ENCODE measurements at regions not wholly inside any gene's neighbourhood (a gene's known extent, or its start where the extent isn't known, plus 50 kb on each side); places are given as distances from the start of the nearest gene placed in this dataset.

DNA sequence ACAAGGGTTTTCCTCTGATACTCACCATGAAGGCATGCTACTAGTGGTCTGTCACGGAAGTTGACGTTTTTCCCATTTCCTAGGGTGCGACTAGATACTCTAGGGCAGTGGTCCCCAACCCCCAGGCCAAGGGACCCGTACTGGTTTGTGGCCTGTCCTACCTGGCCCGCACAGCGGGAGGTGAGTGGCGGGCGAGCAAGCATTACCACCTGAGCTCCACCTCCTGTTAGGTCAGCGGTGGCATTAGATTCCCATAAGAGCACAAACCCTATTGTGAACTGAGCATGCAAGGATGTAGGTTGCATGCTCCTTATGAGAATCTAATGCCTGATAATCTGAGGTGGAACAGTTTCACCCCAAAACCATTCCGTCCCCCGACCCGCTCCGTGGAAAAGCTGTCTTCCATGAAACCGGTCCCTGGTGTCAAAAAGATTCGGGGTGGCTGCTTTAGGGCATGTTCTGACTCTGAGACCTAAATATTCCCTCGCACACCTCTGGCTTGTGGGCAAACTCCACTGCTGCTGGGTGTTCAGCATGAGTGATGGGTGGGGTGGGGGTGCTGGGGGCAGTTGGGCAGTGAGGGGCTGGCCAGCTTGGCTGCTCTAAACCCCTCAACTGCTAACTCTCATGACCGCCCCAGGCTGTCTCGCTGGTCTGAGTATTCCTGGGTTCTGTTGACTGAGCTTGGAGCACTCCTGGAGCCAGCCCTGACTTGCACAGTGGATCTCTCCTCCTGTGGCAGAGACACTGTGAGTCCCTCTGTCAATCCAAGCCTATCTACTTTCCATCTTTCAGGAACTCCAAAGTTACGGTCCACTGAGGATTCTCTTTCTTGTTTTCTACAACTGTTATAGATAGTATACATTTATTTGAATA, 78.3 kb upstream of the NEK6 start:
- no peak for DNase-seq

DNA sequence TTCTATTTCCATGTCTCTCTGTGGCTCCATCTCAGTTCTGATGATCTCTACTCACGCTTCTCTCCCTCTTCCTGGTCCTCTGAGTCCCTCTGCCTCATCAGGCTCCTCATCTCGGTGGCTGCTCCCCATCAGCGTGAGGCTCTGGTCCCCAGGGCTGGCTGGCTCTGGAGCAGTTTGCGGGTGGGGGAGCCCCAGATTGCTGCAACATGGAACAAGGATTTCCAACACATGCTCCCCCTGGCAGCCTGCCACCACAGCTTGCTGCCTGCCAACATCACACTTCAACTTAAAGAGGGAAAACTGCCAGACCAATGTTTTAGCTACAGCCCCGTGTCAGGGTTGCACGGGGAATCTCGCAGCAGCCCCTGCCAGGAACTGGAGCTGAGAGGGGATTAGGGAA, 77.2 kb upstream of the NEK6 start:
- DNase-seq = peak; percentile 54

DNA sequence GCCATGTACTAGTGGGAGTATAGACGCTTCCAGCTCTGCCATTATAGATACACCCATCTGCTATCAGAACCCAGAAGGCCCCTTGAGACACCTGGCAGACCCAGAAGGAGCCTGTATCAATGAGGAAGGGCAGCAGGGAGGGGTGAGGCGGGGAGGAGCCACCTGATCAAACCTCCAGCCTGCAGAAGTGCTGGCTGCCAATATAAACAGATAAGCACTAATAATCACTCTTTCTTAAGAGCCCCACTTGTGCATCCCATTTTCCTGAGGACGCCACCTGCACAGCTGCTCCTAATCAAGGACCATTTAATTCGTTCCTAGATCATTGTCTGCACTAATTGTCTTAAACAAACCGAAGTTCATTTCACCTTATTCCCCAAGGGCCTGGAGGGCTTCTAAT, 75.0 kb upstream of the NEK6 start:
- DNase-seq = peak; percentile 82

DNA sequence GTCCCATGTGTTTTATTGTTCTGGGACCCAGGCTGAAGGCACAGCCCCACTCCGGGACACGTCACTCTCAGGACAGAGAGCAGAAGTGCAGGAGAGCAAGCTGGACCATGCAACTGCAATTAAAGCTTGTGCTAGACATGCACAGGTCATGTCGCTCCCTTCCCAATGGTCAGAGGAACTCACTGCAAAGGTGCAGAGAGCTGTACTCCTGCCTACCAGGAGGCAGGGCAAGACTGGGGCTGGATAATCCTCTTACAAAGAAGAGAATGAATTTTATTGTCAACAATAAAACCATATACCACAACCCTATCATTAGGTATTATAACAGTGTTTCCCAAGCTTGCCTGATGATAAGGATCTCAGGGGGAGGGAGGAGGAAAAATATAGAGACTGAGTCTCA, 74.0 kb upstream of the NEK6 start:
- no peak for DNase-seq

DNA sequence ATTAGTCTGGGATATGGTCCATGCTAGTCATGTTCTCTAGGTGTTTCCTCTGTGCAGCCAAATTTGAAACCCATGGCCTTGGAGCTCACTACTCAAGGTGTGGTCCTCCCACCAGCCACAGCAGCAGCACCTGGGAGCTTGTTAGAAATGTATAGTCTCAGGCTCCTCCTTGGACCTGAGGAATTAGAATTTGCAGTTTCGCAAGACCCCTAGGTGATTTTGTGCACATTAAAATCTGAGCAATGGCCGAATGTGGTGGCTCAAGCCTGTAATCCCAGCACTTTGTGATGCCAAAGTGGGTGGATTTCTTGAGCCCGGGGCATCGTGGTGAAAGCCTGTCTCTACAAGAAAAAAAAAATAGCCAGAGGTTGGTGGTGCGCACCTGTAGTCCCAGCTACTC, 72.3 kb upstream of the NEK6 start:
- DNase-seq = no peak

DNA sequence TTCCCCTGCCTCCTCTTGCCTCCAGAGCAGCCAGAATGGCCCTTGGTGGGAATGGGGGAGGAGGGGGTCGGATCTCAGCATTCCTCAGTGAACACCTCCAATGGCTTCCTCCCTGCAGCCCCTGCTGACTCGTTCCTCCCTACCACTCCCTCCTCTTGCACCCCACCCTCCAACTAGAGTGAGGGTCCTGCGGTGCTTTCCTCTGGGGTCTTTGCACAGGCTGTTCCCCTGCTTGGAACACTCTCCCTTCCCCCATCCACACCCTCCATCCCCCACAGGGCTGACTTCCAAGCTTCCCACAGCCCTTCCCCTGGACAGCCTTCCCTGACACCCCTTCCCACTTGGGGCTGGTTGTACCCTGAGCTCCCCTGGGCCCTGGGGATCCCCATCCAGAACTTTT, 70.4 kb upstream of the NEK6 start:
- no peak for DNase-seq

DNA sequence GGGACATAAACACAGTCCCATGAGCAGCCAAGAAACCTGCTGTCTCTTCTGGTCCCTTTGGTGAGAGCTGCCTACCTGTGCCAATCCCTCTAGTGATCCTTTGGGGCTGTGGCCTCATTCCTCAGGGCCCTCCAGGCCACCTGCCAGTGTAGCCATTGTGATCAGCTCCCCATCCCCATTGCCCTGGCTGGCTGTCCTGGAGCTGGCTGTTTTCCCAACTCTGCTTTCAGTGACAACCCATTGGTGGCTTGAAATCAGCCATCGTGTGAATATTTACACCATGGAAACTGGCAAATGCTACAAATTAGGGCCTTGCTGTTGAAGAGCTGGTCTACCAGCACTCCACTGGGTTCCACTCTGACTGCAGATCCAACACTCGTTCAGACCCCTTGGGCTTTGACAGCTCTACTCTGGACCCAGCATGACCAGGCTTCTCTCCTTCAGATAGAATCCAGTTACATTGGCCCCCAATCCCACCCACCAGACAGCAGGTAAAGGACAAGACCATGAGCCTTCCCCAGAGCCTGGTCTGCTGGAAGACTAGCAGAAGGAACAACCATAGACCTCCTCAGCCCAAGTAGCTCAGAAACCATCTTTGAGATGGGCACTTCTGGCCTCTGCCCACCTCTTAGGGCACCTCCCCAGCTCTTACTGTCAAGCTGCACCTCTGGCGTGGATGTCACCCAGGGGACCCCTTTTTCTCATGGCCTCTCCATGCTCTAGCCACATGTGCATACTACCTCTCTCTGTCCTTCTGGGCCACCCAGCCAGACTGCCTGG, 69.2 kb upstream of the NEK6 start:
- peak; percentile 50 for DNase-seq

DNA sequence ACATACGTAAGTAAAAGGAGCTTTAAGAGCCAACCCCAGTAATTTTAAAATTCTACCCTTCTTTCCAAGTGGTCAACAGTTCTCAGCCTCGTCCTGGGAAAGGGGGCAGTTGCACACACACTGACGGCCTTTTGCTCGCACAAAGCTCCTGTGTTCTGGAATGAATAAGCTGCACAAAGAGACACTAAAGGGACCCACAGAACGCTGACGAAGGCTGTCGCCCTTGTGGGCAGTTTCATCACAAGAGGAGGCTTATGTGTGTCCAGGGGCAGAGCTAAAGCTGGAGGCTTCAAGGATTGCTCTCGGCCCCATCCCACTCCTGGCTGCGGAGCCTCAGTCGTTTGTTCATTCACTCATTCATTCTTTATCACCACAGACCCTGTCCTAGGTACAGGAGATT, 67.0 kb upstream of the NEK6 start:
- no peak for DNase-seq

DNA sequence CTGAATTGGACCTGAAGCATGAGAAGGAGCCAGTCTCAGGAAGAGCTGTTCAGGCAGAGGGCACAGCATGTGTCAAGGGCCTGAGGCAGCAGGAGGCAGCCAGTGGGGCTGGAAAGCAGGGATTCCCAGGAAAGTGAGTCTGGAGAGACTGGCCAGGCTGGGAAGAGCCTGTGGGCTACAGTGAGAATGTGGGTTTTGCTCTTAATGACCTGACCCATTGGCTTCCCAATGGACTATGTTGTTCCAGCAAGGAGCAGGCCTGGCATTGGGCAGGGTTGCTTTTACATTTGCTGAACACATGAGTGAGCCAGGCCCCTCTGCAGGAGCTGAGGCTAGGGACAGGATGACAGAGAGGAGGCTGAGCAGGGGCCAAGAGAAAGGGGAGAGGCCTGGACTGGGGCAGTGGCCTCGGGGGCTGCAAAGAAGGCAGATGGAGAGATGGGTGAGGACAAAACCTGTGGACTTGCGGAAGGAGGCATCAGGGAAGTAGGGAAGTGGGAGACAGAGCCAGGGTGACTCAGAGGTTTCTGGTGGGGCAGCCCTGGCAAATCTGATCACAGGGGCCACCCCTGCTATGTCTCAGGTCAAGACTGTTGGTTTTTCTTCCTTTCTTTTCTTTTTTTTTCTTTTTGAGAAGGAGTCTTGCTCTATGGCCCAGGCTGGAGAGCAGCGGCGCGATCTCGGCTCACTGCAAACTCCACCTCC, 65.9 kb upstream of the NEK6 start:
- no peak for DNase-seq

DNA sequence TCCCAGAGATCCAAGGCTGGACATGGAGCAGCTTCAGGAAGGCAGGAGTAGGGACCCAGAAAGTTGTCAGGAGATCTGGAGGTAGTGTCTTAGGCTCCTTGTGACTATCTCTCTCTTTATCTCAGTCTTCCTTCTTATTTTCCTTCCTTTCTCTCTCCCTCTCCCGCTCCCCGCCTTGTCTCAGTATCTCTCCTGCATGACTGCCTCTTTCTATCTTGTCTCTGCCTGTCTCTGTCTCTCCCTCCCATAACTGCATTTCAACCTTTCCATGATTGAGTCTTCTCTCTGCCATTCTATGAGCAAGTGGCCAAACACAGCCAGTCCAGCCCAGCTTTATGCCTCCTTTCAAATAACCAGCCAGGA, 61.0 kb upstream of the NEK6 start:
- no peak for DNase-seq

DNA sequence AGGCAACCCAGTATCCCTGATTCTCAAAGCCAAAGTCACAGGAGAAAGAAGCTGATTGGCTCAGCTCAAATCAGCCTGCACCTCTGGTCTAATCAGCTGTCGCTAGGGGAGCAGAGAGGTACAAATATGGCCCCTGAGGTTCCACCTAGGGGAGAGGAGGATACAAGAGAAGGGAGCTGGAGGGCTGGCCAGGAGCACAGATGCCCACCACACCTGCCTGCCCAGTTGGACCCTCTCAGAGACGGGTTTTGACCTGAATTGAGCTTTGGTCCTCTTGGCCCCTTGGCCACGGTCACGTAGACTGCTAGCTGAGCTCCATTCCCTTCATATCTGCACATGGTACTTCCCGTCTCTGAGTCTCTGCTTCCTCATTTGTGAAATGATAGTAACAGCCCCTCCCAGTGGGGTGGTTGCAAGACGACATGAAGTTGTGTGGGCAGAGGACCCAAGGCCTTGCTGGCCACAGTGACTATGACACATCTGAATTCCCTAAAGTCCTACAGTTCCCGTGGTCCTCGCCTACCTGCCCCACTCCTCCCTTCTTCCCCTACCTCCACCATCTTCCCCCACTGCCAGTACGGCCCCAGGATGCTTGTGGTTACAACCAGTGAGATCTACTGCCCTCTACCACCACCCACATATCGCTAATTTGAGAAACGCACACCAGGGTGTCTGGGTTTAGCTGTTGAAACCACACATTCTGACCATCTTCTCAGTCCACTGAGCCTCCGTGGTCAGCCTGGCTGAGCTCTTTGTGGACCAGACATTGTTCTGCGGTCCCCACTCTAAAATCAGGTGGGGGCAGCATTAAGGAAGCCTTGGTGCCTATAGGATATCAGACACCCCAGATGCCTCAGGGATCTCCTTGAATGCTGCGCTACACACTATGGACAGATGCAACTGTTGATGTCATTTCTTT, 60.3 kb upstream of the NEK6 start:
- DNase-seq = no peak

DNA sequence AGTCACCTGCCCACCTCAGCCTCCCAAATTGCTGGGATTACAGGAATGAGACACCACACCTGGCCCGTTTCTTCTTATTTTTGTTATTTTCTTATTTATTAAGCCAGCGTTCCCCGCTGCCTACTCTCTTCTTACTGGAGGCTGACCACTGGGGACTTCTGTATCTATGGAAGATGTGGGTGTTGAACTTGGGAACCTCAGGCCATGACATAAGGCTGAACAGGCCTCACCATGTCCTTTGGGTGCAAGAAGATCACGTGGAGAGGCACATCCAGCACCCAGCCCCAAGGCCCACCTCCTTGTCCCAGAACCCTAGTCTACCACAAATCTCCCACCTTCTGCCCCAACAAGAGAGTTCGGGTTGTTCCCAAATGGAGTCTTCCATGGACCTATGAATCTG, 59.4 kb upstream of the NEK6 start:
- DNase-seq = no peak

DNA sequence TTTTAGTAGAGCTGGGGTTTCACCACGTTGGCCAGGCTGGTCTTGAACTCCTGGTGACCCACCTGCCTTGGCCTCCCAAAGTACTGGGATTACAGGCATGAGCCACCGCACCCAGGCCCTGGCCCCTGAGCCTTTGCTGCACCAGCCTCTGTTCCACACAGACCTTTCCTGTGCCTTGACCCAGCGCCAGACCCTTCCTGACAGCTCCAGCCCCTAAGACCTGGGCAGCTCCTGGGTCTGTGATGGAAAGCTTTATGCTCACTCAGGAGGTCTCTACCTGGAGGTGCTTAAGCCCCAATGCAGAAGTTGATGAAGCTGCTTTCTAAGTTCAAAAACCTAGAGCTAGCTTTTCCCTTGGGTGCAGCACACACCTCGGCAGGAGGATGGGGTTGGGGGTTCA, 58.8 kb upstream of the NEK6 start:
- DNase-seq = no peak

DNA sequence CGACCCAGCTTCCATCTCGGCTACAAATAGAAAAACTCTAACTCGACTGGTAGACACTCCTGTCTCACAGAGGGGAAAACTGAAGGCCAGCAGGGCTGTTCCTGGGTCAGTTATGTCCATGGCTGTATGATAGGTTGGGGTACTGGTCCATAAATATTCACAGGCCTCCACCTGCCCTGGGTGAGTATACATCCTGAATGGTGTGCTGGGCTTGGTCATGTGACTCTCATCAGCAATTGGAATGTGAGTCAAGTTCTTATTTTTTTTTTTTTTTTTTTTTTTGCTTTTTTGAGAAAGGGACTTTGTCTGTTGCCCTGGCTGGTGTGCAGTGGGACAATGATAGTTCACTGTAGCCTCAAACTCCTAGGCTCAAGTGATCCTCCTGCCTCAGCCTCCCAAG, 58.3 kb upstream of the NEK6 start:
- DNase-seq = no peak

DNA sequence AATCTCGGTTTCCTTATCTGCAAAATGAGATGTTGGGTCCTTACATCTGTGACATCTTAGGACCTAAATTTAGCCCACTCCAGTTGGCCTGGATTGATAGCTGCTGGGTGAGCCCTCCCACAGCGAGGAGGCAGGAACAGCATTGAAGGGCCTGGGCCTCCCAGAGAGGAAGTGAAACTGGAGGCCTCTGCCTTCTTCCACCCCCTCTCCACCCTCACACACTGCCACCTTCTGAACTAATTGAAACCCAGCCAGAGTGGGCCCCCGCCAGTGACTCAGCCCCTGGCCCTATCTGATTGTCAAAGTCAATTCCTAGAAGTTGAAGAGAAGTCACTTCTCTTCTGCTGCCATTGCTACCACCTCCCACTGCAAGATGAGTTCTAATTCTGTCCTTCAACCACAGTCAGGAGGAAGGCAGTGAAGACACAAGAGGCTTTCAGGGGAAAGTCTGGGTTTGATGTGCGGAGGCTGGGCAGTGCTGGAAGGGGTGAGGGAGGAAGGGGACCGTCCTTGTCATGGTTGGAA, 55.2 kb upstream of the NEK6 start:
- DNase-seq = peak; percentile 10

DNA sequence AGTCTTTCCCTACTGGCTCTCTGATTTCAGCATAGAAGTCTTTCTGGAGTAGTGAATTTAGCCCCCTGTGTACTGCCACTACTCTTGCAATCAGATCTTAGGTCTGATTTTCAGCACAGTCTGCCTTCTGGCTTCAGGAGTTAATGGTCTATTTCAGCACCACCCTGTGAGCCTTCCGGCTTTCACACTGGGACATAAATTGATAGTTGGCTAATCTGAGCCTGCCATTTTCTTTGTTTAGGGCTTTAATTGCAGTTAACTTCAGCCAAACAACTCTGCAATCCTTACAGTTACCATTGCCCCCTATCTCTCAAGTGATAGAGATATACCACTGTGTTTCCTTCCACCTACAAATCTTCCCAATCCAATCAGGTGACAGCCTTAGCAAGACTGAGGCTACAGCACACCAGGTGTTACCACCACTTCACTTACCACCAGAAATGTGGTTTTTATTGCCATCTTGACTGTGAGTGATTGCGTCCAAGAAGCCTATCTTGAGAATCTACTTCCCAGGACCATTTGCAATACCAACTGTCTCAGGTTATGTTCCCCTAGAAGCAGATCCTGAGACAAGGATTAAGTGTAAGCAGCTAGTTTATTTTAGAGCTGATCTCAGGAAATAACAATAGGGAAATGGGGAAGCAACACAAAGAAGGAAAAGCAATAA, 51.9 kb upstream of the NEK6 start:
- DNase-seq = no peak

DNA sequence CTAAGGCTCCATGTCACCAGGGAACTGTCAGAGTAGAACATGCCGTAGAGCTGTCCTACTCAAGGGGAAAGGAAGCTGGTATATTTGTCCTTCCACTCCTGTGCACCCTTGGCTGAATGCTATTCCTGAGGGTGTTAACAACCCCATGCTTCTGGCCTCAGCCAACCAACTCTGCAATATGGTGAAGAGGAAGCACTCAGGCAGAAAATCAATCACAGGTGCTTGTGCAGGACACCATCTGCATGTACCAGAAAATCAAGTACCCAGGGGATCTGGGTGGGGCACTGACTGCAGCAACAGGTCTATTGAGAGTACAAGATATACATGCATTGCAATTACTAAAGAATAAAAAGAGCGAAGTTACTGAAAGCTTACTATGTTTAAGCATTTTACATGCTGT, 51.4 kb upstream of the NEK6 start:
- peak; percentile 92 for DNase-seq

Data from NCI-H2029 (cell line).